HG03342 (cell line): ENCODE measurements at regions not wholly inside any gene's neighbourhood (a gene's known extent, or its start where the extent isn't known, plus 50 kb on each side); places are given as distances from the start of the nearest gene placed in this dataset.

ENCODE experiments used
- ATAC-seq: cut with Tn5 transposase; IDR thresholded peaks from one replicate; pipeline ENCODE4 v1.9.1; 2021; ENCODE audit warnings: mild to moderate bottlenecking, moderate library complexity; ENCODE audit not compliant: unreplicated experiment

DNA sequence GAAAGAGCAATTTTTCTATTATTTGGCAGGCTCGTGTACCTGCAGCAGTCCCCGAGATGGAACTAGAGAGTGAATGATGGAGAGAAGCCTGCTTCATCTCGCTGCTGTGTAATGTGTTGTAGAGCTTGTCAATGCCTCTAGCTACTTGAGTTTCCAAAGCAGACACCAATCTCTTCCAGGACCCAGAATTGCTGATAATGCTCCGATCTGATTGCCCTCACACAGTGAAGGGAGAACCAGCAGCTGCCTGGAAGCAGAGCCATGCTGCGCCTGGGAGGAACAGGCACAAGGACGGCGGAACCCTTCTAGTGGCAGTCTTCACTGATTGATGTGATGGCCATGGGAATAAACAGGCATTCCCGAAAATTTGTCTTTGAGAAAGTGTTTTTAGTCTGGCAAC, 288.0 kb downstream of the ICE1 start:
- no peak for ATAC-seq

DNA sequence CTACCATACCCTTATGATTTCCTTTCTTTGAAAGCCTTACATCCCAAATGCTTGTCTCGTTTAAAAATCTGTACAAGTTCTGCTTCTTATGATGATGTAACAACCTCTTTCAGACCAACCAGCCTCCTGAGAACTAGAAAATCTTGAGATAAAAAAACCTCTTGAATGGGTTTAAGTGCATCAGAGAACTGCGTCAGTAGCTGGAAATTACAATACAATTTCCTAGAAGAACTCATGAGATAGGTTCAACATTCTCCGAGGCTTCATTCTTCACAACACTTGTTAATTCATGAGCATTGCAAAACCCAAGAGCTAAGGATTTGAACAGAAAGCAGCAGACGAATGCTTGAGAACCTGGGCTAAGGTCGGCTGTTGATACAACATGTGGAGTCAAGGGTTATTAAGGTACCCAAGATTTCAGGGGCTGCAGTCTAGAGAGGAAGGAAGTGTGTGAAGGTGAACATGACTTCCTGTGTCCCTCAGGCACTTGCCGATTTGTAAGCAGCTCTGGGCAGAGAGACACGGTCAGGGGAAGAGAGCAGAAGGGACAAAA, 286.0 kb downstream of the ICE1 start:
- no peak for ATAC-seq

DNA sequence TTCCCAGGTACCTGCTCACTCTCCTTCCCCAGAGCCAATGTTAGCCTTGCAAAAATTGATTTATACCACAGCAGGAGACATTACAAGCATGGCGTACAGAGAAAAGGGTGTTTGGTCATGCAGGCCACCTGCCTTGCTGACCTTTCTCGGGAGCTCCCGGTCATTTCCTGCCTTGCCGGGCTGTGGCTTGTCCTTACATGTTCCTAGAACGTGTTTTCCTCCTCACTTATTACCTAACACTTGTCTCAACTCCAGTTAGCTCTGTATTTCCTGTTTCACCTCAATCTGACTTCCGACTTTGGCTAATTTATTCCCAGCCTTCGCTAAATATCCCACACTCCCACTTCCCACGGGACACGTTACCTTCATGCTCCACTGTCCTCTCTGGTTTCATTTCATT, 282.5 kb downstream of the ICE1 start:
- no peak for ATAC-seq

DNA sequence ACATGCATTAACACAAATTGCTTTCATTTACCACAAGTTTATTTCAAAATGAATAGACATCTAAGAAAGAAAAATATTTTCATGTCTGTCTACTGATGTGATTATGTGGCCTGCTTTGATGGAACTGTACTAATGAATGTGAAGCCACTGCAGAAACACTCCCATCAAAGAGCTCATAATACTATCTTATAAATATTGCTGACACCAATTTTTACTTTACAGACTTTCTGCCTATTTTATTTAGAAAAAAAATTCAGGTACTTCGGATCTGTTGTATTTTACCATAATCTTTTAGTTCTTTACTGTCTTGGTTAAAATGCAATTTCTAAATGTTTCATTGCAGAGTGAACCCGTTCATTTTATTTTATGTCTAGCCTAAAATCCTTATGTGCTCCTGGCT, 281.9 kb downstream of the ICE1 start:
- ATAC-seq = no peak

DNA sequence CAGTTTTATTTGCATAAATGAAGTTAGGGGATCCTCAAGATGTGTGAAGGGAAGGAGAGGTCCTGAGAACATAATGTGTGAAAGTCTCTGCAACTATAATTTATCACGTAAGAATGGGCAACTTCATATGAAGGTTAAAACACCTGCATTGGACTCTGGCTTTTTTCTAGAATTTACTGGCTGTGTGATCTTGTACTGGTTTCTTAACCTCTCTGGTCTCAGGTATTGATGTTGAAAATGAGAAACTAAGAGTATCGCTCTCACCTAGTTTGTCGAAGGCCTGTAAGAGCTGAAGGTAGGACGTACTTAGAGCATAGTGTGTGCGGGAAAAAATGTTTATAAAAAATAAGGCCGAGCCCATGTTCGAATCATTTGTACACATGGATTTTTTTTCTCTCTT, 280.5 kb downstream of the ICE1 start:
- ATAC-seq = no peak

DNA sequence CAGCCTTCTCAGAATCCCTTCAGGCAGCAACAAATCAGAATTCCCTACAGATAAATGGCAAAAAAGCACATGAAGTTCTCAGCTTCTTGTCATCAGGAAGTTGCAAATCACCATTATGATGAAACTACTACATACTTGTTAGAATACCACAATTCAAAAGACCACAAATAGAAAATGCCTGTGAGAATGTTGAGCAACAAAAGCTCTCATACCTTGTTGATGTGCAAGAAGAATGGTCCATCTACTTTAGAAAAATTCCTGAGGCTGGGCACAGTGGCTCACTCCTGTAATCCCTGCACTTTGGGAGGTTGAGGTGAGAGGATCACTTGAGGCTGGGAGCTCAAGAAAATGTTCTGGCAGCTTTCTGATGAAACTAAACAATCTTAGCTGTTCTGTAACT, 278.1 kb downstream of the ICE1 start:
- no peak for ATAC-seq

DNA sequence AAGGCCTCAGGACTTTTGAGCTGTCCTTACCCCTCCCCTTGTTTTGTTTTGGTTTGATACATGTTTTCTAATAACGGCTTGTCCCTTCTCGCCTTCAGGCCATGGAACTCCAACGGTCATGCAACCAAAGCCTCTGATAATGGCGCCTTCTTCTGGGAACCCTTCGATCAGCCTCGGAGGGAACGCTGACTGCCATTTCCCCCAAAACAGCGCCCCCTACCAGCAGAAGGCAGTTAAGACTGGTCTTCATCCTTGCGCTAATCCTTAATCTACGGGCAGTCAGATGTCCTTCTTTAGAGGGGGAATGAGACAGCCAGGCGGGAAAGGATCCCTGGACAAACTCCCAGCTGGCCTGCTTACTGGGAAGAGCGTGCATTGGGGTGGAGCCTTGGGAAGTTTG, 276.6 kb downstream of the ICE1 start:
- ATAC-seq = no peak

DNA sequence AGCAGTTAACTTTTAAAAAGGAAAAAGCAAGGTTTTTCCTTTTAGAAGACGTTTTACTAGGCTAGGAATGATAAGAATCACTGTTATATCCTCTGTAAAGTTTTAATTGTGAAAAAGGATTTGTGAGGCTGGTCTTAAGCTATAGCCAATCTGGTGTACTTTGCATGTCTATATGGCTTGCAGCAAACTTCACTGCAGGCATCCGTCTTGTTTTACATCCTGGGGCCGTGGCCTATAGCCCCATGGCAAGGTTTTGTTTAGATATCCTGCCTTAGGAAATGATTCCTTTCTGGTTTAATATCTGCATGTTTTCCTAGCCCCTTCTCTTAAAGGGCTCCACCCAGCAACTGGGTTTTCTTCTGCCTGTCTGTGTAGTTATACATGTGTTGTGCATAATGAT, 272.8 kb downstream of the ICE1 start:
- no peak for ATAC-seq

DNA sequence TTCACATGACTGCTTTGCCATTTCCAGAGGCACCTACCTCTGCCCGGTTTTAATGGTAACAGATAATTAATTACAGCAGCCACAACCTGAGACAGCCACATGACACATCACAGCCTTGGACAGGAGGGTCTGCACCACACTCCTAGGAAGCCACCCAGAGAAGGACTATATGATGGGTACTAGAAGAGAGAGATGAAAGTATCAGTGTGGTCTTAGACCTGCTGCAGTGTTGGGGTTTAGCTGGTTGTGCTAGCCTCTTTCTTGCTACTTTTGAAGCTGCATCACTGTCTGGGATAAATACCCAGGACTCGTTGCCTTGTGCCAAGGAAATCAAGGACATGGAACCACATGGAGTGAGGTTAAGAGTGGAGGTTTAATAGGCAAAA, 266.4 kb downstream of the ICE1 start:
- ATAC-seq = no peak

DNA sequence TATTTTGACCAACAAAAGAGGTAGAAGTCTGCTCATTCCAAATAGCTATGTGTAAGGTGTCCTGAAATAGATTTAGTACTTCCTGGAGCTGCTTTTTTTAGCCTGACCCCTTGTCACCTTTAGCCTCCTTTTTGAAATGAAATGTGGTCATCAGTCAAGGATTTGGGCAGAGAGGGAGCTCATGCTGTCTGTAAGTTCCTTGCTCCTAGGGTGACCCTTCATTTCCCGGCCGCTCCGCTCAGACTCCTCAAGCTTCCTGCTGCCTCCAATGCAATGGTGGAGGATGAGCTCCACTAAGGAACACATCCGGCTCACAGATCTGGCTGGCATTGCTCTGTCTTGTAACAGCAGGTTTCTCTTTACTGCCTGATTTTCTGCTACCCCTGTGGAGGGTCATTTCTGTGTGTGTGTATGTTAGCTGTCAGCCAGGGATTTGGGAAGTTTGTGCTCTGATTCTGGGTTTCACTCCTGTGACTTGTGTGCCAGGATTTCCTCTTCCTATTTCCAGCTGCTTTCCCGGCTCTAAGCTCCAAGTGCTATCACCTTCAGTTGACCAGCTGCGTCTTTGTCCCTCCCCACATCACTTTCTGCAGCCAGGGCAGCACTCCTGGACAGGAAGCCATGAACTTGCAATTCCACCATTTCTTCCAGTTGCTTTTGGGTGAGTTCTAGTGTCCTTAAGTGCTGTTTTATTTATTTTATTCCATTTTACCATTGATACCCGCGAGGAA, 265.9 kb downstream of the ICE1 start:
- no peak for ATAC-seq

DNA sequence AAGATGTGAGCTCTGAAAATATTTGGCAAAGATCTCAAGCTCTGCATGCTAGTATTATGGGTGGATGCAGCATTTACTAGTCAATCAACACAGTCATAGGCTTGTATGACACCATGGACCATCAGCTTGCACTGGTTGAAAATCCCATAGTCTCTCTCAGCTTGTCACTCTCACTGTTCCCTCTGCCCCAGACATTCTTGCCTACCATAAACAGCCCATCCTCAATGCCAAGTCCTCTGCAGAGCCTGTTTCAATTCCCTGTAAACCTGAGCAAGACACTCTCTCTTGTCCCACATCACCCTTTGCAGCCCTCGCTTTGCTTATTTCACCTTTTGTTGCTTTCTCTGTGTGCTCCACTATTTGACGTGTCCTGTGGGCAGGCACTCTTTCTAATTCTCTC, 264.6 kb downstream of the ICE1 start:
- ATAC-seq = no peak

DNA sequence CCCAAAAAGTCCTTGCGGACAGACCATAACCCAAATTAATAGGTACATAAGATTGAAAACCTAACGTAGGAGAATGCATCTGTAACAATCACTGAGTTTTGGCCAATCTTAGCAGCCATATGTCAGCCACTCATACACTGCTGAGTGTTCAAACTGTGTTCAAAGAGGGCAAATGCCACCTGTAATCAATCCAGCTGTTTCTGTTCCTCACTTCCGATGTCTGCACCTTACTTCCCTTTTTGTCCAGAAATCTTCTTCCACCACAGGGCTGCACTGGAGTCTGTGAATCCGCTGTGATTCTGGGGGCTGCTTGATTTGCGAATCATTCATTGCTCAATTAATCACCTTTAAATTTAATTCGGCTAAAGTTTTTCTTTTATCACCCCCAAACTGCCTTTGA, 263.9 kb downstream of the ICE1 start:
- no peak for ATAC-seq

DNA sequence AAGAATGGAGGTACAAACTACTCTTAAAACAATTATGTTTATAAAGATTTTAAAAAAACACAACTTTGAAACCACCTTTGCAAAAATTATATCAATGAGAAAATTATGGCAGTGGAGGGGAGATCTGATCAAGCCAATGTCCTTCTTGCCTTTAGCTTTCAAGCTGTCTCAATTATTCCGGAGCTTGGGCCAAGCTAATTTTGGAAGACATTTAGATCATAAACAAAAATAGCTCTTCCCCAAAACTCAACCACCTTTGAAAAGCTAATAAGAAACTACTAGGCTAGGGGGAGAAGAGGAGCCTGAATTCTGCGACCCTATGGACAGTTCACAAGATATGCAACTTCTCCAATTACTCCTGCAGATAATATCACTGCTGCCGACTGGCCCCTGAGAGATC, 263.3 kb downstream of the ICE1 start:
- ATAC-seq = no peak

DNA sequence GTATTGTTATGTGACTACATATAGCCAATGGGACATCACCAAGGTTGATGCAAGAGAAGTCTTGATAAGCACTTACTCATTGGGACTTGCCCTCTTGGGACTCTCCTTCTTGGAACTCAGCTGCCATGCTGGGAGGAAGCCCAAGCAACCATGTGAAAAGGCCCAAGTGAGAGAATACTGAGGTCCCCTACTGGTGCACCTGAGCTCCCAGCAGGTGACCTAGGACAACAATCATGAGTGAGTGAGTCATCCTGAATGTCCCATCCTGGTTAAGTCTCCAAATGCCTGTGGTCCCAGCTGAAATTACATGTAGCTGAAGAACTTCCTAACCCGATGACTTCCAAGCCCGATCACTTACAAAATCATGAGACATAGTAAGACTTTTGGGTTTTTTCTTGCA, 260.7 kb downstream of the ICE1 start:
- ATAC-seq = no peak

DNA sequence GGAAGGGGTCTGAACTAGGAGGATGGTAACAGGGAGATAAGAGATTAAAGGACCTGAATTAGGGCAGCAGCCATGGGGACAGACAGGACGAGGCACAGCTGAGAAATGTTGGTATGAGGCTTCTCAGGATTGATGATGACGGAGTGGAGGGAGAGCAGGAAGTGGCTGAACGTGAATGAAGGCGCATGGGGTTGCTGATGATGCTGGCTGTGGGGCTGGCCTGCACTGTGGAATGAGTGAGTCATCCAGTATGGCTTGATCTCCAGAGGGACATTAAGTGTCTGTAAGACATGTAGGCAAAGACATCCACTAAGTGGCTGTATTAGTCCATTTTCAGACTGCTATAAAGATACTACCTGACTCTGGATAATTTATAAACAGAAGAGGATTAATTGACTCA, 256.4 kb downstream of the ICE1 start:
- ATAC-seq = no peak

DNA sequence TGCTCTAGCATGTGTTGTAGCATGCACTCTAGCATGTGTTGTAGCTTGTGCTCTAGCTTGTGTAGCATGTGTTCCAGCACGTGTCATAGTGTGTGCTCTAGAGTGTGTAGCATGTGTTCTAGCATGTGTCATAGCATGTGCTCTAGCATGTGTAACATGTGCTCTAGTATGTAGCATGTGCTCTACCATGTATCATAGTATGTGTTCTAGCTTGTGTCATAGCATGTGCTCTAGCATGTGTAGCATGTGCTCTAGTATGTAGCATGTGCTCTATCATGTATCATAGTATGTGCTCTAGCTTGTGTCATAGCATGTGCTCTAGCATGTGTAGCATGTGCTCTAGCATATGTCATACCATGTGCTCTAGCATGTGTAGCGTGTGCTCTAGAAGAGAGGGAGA, 255.3 kb downstream of the ICE1 start:
- no peak for ATAC-seq

DNA sequence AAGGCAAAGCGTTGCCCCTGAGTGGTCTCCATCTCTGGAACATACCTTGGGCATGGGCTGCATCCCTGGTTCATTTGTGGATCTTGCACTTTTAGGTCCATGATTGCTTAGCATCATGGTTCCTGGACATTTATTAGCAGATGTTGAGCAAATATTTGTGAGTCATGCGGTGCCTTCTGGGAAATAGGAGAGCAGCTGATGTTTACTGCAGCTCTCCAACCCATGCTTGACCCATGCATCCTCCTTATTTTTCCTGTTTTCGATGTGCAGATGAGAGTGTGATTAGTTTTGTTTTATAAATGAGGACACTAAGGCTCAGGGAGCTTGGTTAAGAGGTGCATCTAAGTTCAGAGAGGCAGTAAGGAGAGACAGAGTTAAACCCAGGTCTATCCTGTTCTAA, 253.7 kb downstream of the ICE1 start:
- ATAC-seq = no peak

DNA sequence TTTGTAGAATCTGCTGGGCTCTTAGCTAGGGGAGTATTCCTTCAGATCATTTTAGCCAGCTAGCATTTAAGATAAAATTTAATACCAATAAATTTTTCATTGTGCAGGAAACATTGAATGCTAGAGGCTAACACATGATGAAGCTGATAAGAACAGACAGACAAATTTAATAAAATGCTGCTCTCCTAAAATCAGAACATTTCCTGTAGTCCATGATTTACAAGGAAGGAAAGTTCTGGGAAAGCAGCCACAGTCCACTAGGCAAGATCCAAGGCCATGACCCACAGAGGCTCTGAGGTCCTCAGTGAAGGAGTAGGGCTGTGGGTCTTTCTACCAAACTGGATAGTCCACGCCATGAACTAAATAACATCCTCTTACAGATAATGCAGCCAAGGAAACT, 253.0 kb downstream of the ICE1 start:
- ATAC-seq = no peak

DNA sequence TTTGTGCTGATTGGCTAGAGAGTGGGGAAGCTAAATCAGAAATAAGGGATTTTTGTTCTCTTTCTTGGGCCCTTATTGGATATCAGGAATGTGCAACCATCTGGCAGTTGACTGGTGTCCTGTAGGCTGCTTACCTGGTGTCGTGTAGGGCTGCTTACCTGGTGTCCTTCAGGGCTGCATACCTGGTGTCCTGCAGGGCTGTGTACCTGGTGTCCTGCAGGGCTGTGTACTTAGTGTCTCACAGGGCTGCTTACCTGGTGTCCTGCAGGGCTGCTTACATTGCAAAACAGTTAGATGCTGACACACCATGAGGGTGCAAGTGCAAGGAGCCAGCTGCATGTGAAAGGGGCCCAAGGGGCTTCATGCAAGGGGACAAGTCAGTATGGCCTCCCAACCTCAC, 249.3 kb downstream of the ICE1 start:
- ATAC-seq = no peak

DNA sequence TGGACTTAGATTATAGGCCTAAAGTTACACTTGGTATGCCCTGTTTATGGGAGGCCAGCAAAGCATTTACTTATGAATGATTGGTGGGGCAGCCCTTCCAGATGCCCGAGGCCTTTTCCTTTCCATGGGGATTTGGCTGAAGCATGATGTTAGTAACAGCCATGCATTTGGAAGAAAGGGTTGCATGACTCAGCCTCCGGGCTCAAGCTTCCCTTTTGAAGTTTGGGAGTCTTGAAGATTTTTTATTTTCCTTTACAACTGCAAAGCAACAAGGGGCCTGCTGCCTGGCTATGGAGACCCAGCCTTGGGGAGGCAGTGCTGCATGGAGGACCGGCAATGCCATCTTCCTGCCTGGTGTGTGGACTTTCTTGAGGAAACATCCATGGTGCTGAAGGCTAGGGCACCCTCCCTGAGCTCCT, 244.7 kb downstream of the ICE1 start:
- ATAC-seq = no peak

DNA sequence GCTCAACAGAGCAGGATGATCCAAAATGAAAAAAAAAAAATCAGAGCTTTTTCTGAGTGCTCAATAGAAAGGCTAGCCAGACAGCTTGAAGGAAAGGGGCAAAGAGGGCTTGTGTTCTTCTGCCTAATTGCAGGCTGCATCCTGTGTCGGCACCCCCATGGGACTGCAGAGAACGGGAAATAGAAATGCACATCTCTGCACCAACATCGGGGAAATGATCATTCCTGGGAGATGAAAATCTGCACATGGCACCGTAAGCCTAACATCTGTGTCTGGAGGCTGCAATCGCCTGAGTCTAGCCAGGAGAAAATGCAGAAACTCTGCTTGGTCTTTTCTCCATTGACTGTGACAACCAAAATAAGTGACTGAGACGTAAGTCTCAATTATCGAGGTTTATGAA, 243.9 kb downstream of the ICE1 start:
- no peak for ATAC-seq

DNA sequence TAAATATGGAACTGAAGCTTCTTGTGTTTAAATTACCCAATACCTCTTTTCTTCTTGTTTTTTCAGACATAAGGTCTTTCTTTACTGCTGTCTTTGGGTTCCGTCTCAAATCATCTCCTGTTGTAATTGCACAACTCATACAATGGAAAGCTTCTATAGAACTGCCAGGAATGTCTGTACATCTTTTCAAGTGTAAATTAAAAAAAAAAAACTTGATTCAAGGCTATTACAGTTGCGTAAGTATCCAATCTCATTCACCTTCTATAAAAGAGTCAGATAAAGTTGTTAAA, 243.5 kb downstream of the ICE1 start:
- ATAC-seq = no peak
